ENCODE measurements at regions not wholly inside any gene's neighbourhood (a gene's known extent, or its start where the extent isn't known, plus 50 kb on each side); places are given as distances from the start of the nearest gene placed in this dataset.

DNA sequence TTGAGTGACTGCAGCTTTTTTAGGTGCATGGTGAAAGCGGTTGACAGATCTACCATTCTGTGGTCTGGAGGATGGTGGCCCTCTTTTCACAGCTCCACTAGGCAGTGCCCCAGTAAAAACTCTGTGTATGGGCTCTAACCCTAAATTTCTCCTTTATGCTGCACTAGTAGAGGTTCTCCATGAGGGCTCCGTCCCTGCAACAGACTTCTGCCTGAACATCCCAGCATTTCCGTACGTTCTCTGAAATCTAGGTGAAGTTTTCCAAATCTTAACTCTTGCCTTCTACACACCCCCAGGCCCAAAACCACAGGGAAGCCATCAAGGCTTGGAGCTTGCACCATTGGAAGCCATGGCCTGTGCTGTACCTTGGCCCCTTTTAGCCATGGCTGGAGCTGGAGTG is 1898.1 kb upstream of the NUDT12 start:
- Histone ChIP-seq H3K4me3 (no peak overlapping the region), H3K4me1 (ENCODE audit: control insufficient read depth in 5 of 5, insufficient read depth in 5 of 5, low read length in 5 of 5) (no peaks in the 10 kb centered on the region), H3K36me3 (ENCODE audit: control insufficient read depth in 4 of 4, insufficient read depth in 4 of 4, low read length in 4 of 4) (no peaks in the 10 kb centered on the region), H3K27ac (ENCODE audit: low read depth in 1 of 2, low read length in 1 of 2) (no peak overlapping the region), H3K9ac (ENCODE audit: insufficient read depth in 1 of 2, low read length in 2 of 2) (no peak overlapping the region), H3K27me3 (ENCODE audit: control insufficient read depth in 3 of 3, insufficient read depth in 3 of 3, low read length in 2 of 3) (no peaks in the 10 kb centered on the region), H3K9me3 (ENCODE audit: control insufficient read depth in 4 of 4, insufficient read depth in 3 of 4, low read length in 3 of 4) (peaks cover 0 to 12% (median 3%) of the 10 kb centered on the region in 4 donors)
- ATAC-seq (ENCODE audit: insufficient read depth, low FRiP score) (no peak), DNase-seq (no peak)
- TF ChIP-seq, protein P1, sequence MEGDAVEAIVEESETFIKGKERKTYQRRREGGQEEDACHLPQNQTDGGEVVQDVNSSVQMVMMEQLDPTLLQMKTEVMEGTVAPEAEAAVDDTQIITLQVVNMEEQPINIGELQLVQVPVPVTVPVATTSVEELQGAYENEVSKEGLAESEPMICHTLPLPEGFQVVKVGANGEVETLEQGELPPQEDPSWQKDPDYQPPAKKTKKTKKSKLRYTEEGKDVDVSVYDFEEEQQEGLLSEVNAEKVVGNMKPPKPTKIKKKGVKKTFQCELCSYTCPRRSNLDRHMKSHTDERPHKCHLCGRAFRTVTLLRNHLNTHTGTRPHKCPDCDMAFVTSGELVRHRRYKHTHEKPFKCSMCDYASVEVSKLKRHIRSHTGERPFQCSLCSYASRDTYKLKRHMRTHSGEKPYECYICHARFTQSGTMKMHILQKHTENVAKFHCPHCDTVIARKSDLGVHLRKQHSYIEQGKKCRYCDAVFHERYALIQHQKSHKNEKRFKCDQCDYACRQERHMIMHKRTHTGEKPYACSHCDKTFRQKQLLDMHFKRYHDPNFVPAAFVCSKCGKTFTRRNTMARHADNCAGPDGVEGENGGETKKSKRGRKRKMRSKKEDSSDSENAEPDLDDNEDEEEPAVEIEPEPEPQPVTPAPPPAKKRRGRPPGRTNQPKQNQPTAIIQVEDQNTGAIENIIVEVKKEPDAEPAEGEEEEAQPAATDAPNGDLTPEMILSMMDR (IDR thresholded peaks at IDR 0.05; ENCODE audit: control extremely low read depth, extremely low read depth), result no peak
- WGBS, 2 donors, result 86 to 97% methylated on average over 4 of the region's 4 CpGs

DNA sequence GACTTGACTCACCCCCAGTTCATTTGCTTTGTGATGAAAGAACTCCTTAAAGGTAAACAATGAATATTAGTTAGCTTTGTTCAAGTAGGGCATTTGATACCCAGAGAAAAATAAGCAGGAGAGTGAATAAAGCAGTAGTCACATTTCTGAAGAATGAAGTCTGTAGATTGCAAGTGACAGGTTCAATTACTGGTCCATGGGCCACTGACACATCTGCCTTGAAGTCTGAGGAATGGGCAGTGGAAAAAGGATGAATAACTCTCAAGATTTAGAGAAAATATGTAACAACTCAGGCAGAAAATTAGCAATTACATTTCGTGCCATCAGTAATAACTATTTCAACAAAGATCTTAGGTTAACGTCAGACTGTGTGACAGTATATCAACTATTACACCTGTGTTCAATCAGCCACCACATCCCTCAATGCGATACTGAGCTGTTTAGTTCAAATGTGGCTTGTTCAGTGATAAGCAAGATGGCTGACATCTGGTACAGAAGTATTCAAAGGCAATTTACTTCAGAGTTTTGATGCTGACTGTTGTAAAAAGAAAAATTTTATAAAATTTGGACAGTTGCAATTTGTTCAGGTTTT is 1890.7 kb upstream of the NUDT12 start:
- ATAC-seq (ENCODE audit: insufficient read depth, low FRiP score) (no peak), DNase-seq (no peak)
- H3K4me1 ChIP-seq (ENCODE audit: control insufficient read depth in 5 of 5, insufficient read depth in 5 of 5, low read length in 5 of 5), result no peaks in the 10 kb centered on the region
- no peaks in the 10 kb centered on the region for H3K27me3 ChIP-seq (ENCODE audit: control insufficient read depth in 3 of 3, insufficient read depth in 3 of 3, low read length in 2 of 3)
- WGBS, 2 donors, result 60 to 84% methylated on average over 3 of the region's 3 CpGs
- H3K36me3 ChIP-seq (ENCODE audit: control insufficient read depth in 4 of 4, insufficient read depth in 4 of 4, low read length in 4 of 4), result no peaks in the 10 kb centered on the region
- no peak overlapping the region for H3K4me3 ChIP-seq
- TF ChIP-seq, protein P1 (IDR thresholded peaks at IDR 0.05; ENCODE audit: control extremely low read depth, extremely low read depth), result no peak
- no peak overlapping the region for H3K27ac ChIP-seq (ENCODE audit: low read depth in 1 of 2, low read length in 1 of 2)
- H3K9ac ChIP-seq (ENCODE audit: insufficient read depth in 1 of 2, low read length in 2 of 2), result no peak overlapping the region
- H3K9me3 ChIP-seq (ENCODE audit: control insufficient read depth in 4 of 4, insufficient read depth in 3 of 4, low read length in 3 of 4), result peaks cover 0 to 7% (median 2%) of the 10 kb centered on the region in 4 donors

GRCh38 chr5:105448271-105448670 is 1885.7 kb upstream of the NUDT12 start:
- Histone ChIP-seq H3K4me3 (no peak overlapping the region), H3K4me1 (ENCODE audit: control insufficient read depth in 5 of 5, insufficient read depth in 5 of 5, low read length in 5 of 5) (no peaks in the 10 kb centered on the region), H3K27ac (ENCODE audit: low read depth in 1 of 2, low read length in 1 of 2) (no peak overlapping the region), H3K9ac (ENCODE audit: insufficient read depth in 1 of 2, low read length in 2 of 2) (no peak overlapping the region), H3K36me3 (ENCODE audit: control insufficient read depth in 4 of 4, insufficient read depth in 4 of 4, low read length in 4 of 4) (no peaks in the 10 kb centered on the region), H3K27me3 (ENCODE audit: control insufficient read depth in 3 of 3, insufficient read depth in 3 of 3, low read length in 2 of 3) (no peaks in the 10 kb centered on the region), H3K9me3 (ENCODE audit: control insufficient read depth in 4 of 4, insufficient read depth in 3 of 4, low read length in 3 of 4) (peaks cover 0 to 4% (median 2%) of the 10 kb centered on the region in 4 donors)
- TF ChIP-seq, protein P1 (IDR thresholded peaks at IDR 0.05; ENCODE audit: control extremely low read depth, extremely low read depth), result no peak
- DNase-seq (no peak), ATAC-seq (ENCODE audit: insufficient read depth, low FRiP score) (no peak)
- 77 to 79% methylated on average over 3 of the region's 3 CpGs for WGBS, 2 donors

- Histone ChIP-seq H3K9ac (ENCODE audit: insufficient read depth in 1 of 2, low read length in 2 of 2) (no peak overlapping the region), H3K36me3 (ENCODE audit: control insufficient read depth in 4 of 4, insufficient read depth in 4 of 4, low read length in 4 of 4) (no peaks in the 10 kb centered on the region), H3K4me3 (no peak overlapping the region), H3K4me1 (ENCODE audit: control insufficient read depth in 5 of 5, insufficient read depth in 5 of 5, low read length in 5 of 5) (no peaks in the 10 kb centered on the region), H3K9me3 (ENCODE audit: control insufficient read depth in 4 of 4, insufficient read depth in 3 of 4, low read length in 3 of 4) (no peaks in the 10 kb centered on the region), H3K27ac (ENCODE audit: low read depth in 1 of 2, low read length in 1 of 2) (no peak overlapping the region), H3K27me3 (ENCODE audit: control insufficient read depth in 3 of 3, insufficient read depth in 3 of 3, low read length in 2 of 3) (no peaks in the 10 kb centered on the region)
- TF ChIP-seq, protein P1 (IDR thresholded peaks at IDR 0.05; ENCODE audit: control extremely low read depth, extremely low read depth), result no peak
- ATAC-seq (ENCODE audit: insufficient read depth, low FRiP score) (no peak), DNase-seq (no peak)
- WGBS, 2 donors, result 43 to 70% methylated on average over 2 of the region's 2 CpGs
Observed at GRCh38 chr5:105430516-105430915, 1867.9 kb upstream of the NUDT12 start.
